Uterus (tissue), 3 donors: ENCODE measurements at regions not wholly inside any gene's neighbourhood (a gene's known extent, or its start where the extent isn't known, plus 50 kb on each side); places are given as distances from the start of the nearest gene placed in this dataset.

Source experiments
- DNase-seq, 2 donors: peaks; one replicate each; pipeline ENCODE4 v3.0.0-alpha.2; 2019 to 2020
- H3K27ac ChIP-seq, 2 donors: fragments of 200-600 bp; sonication (generic); 1 replicate in 1 of 2; 2 replicates in 1 of 2; pipeline ENCODE4 v1.5.1; 2016 to 2018
- H3K27me3 ChIP-seq, 2 donors: fragments of 200-600 bp; sonication (generic); one replicate each; pipeline ENCODE4 v1.5.1; 2018 to 2019; ENCODE audit warnings: control low read depth in 1 of 2
- H3K36me3 ChIP-seq, 2 donors: fragments of 200-600 bp; sonication (generic); one replicate each; pipeline ENCODE4 v1.5.1; 2019; ENCODE audit warnings: control low read depth in 1 of 2
- H3K4me1 ChIP-seq, 2 donors: fragments of 200-600 bp; sonication (generic); one replicate each; pipeline ENCODE4 v1.5.1; 2018 to 2019; ENCODE audit warnings: control low read depth in 1 of 2
- H3K4me3 ChIP-seq, 2 donors: fragments of 200-600 bp; sonication (generic); 1 replicate in 1 of 2; 2 replicates in 1 of 2; pipeline ENCODE4 v1.5.1; 2018 to 2019; ENCODE audit warnings: mild to moderate bottlenecking in 1 of 2
- H3K9me3 ChIP-seq, 2 donors: fragments of 200-600 bp; sonication (generic); one replicate each; pipeline ENCODE4 v1.5.1; 2019; ENCODE audit warnings: control low read depth in 1 of 2
- POLR2A ChIP-seq, 2 donors: fragments of 450-650 bp; IDR thresholded peaks; one replicate each; pipeline ENCODE4 v1.6.1; 2016; ENCODE audit warnings: antibody characterized with exemption in 2 of 2, mild to moderate bottlenecking in 1 of 2, moderate library complexity in 1 of 2
- intact Hi-C: fragments of 100-400 bp; cut with DNase I; formaldehyde crosslinking; loops from one replicate; pipeline ENCODE4 v1.15.1; 2023; ENCODE audit warnings: low total_unique reads
- TF ChIP-seq, protein P1 (sequence below), 4 experiments: fragments of 200-600 bp in 2 of 4; fragments of 450-650 bp in 2 of 4; sonication (generic) in 2 of 4; IDR thresholded peaks; one replicate each; pipeline ENCODE4 v1.5.1; 2016 to 2019; ENCODE audit warnings: antibody characterized with exemption in 4 of 4, mild to moderate bottlenecking in 2 of 4, moderate library complexity in 1 of 4
- donor health status: DM: yes; HTN: yes; CAD: no.

DNA sequence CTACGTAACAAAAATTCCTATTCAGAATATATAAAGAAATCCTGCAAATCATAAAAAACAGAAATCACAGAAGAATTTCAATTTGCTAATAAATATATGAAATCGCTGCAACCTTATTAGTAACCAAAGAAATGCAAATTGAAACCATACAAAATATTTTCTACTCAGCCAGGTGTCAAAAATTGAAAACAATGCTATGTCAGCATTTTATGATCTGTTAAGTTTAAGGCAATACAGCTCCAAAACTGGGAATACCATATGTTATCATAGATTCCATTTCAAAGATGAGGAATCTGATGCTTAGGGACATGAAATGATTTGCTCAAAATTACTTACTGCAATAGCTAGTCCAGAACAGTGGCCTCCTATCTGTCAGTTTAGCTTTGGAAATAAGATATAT lies 168.9 kb downstream of the ID4 start:
- TF ChIP-seq POLR2A (IDR thresholded peaks at IDR 0.05): no peak
- TF ChIP-seq, protein P1, sequence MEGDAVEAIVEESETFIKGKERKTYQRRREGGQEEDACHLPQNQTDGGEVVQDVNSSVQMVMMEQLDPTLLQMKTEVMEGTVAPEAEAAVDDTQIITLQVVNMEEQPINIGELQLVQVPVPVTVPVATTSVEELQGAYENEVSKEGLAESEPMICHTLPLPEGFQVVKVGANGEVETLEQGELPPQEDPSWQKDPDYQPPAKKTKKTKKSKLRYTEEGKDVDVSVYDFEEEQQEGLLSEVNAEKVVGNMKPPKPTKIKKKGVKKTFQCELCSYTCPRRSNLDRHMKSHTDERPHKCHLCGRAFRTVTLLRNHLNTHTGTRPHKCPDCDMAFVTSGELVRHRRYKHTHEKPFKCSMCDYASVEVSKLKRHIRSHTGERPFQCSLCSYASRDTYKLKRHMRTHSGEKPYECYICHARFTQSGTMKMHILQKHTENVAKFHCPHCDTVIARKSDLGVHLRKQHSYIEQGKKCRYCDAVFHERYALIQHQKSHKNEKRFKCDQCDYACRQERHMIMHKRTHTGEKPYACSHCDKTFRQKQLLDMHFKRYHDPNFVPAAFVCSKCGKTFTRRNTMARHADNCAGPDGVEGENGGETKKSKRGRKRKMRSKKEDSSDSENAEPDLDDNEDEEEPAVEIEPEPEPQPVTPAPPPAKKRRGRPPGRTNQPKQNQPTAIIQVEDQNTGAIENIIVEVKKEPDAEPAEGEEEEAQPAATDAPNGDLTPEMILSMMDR (IDR thresholded peaks at IDR 0.05): no peak
- H3K27me3 ChIP-seq: no peaks in the 10 kb centered on the region

DNA sequence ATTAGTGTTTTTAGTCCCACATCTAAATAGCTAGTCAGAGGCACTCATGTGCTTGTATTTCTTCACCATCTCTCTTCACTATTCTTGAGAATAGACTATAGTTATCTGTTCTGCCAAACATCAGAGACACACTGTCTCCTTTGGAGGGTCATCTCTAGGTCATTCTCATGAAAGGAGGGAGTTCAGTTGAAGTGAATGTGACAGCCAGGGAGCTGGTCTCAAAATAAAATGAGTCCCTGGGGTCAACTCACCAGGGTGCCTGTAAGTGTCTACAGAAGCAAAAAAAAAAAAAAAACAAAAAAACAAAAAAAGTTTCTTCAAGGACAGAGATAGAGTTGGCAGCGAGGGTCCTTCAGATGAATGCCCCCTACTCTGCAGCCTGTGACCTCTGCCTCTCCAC lies 171.0 kb downstream of the ID4 start:
- H3K9me3 ChIP-seq: no peaks in the 10 kb centered on the region
- H3K27me3 ChIP-seq: no peaks in the 10 kb centered on the region
- no peaks in the 10 kb centered on the region for H3K36me3 ChIP-seq
- DNase-seq: no peak
- intact Hi-C loops: no loop called here
- H3K4me1 ChIP-seq: no peaks in the 10 kb centered on the region
- no peak overlapping the region for H3K4me3 ChIP-seq
- no peak for TF ChIP-seq POLR2A (IDR thresholded peaks at IDR 0.05)
- TF ChIP-seq, protein P1 (IDR thresholded peaks at IDR 0.05): no peak
- H3K27ac ChIP-seq: no peak overlapping the region

More for the DNA sequence above, 168.9 kb downstream of the ID4 start:
- H3K4me3 ChIP-seq: no peak overlapping the region
- no peak overlapping the region for H3K27ac ChIP-seq
- no peaks in the 10 kb centered on the region for H3K36me3 ChIP-seq
- H3K9me3 ChIP-seq: no peaks in the 10 kb centered on the region
- no peak for DNase-seq
- intact Hi-C loops: no loop called here
- no peaks in the 10 kb centered on the region for H3K4me1 ChIP-seq

DNA sequence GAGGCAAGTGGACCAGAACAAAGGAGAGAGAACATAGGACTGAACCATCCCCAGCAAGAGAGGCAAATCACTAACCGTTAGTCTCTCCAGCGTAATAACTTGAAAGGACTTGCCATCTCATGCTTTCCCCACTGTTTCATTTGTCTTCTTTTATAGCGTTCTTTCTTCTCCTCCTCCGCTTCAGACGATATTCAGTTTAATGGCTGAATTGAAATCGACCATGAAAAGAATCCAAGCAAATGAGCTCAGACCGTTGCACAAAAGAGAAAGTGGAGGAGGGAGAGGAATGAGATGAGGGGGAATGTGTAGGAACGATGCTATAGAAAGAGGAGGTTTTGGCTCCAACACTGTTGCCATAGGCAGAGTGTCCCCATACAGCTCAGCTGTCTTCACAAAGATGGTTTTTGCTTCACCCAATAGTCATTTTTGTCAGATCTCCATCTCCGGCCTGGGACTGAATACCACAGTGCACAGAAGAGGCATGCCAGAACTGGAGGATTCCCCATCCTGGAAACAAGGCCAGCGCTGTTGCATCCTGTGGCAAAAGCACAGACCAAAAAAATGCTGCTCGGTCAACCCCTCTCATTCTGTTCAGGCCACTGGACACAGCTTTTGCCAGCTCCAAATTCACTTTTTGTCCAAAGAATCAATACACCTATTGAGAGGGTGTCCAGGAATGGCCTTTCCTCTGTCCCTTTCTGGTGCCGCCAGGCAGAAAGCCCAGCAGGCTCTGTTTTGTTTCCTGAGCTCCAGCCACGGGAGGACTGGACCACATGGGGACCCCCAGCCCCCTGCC lies 176.1 kb downstream of the ID4 start:
- Histone ChIP-seq H3K36me3 (no peaks in the 10 kb centered on the region), H3K27ac (no peak overlapping the region), H3K27me3 (no peaks in the 10 kb centered on the region), H3K4me3 (no peak overlapping the region), H3K9me3 (no peaks in the 10 kb centered on the region), H3K4me1 (no peaks in the 10 kb centered on the region)
- intact Hi-C loops: no loop called here
- DNase-seq: no peak
- no peak for TF ChIP-seq POLR2A (IDR thresholded peaks at IDR 0.05)
- TF ChIP-seq, protein P1 (IDR thresholded peaks at IDR 0.05): no peak

DNA sequence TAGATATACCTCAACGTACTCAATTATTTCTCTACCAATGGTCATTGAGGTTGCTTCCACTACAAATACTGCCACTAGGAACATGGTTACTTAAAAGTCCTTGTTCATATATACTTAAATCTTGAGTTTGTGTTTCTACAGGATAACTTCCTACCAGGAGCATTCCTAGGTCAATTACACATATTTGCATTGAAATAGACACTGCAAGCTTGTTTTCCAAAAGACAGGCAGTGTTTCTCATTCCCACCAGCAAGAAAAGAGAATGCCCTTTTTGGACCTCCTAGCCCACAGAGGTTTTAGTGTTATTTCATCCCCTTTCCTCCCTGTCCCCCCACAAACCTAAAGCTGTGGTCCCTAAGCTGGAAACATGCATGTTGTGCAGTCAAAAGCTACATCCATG lies 177.3 kb downstream of the ID4 start:
- Histone ChIP-seq H3K4me1 (no peaks in the 10 kb centered on the region), H3K27ac (no peak overlapping the region), H3K27me3 (no peaks in the 10 kb centered on the region), H3K9me3 (no peaks in the 10 kb centered on the region), H3K4me3 (no peak overlapping the region), H3K36me3 (no peaks in the 10 kb centered on the region)
- TF ChIP-seq POLR2A (IDR thresholded peaks at IDR 0.05): no peak
- TF ChIP-seq, protein P1 (IDR thresholded peaks at IDR 0.05): no peak
- no peak for DNase-seq
- intact Hi-C loops: no loop called here

DNA sequence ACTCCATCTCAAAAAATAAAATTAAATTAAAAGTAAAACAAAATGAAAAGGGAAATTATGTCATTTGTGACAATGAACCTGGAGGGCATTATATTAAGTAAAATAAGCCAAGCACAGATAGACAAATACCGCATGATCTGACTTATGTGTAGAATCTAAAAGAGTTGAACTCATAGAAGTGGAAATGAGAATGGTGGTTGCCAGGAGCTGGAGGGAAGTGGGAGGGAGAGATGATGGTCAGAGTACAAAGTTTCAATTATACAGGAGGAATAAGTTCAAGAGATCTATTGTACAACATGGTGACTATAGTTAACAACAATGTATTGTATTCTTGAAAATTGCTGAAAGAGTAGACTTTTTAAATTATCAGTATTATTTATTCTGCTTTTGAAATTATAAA lies 183.4 kb downstream of the ID4 start:
- intact Hi-C loops: no loop called here
- TF ChIP-seq, protein P1 (IDR thresholded peaks at IDR 0.05): no peak
- no peak for TF ChIP-seq POLR2A (IDR thresholded peaks at IDR 0.05)
- no peaks in the 10 kb centered on the region for H3K27me3 ChIP-seq
- H3K27ac ChIP-seq: no peak overlapping the region
- no peak for DNase-seq
- H3K4me3 ChIP-seq: no peak overlapping the region
- no peaks in the 10 kb centered on the region for H3K9me3 ChIP-seq
- no peaks in the 10 kb centered on the region for H3K4me1 ChIP-seq
- H3K36me3 ChIP-seq: no peaks in the 10 kb centered on the region
